RWPE1 (cell line): ENCODE measurements at regions not wholly inside any gene's neighbourhood (a gene's known extent, or its start where the extent isn't known, plus 50 kb on each side); places are given as distances from the start of the nearest gene placed in this dataset.
A peak's percentile ranks its signal among the peaks of the same experiment; 100 is the strongest.

Experiments
- CTCF ChIA-PET: fragments of 350-600 bp; sonication (Branson Sonifier 250); formaldehyde crosslinking; extraction: SDS; loops from one replicate; lab custom pipeline; 2021; lab: Yijun Ruan, JAX
- POLR2A ChIA-PET: fragments of 400-600 bp; formaldehyde crosslinking; extraction: SDS; loops from one replicate; lab custom pipeline; 2020; ENCODE audit warnings: antibody characterized with exemption; ENCODE audit not compliant: low non-redundant PET; lab: Yijun Ruan, JAX
- DNase-seq: peaks from one replicate; pipeline ENCODE4 v3.0.0; 2012; ENCODE audit warnings: low spot score
- H3K27ac ChIP-seq: fragments of 450-650 bp; 2 replicates; pipeline ENCODE4 v1.5.1; 2017
- CTCF ChIP-seq: fragments of 450-650 bp; conservative IDR thresholded peaks from 2 replicates; pipeline ENCODE4 v1.5.1; 2017; ENCODE audit warnings: low read depth, mild to moderate bottlenecking

- POLR2A ChIA-PET: no interaction called here
- CTCF ChIA-PET: interaction anchor here (0.6 to 0.7 kb wide), 2 partner anchors 42 to 107 kb away, joined by 3 read pairs; no protein-coding TSS in a partner anchor
These were observed 111.9 kb downstream of the FEM1C start for GRCh38 chr5:115432691-115433090.

GRCh38 chr5:115431116-115431515, 113.5 kb downstream of the FEM1C start:
- ChIA-PET POLR2A (interaction anchor here (0.8 kb wide), 1 partner anchor 113 kb away, joined by 3 read pairs; the partner anchor contains the start of gene FEM1C), CTCF (interaction anchor here (0.8 kb wide), 1 partner anchor 17 kb away, joined by 4 read pairs; no protein-coding TSS in a partner anchor)
- no peak for TF ChIP-seq CTCF
- DNase-seq: no peak
- H3K27ac ChIP-seq: no peak overlapping the region

More at GRCh38 chr5:115432691-115433090, 111.9 kb downstream of the FEM1C start:
- DNase-seq: no peak
- no peak overlapping the region for H3K27ac ChIP-seq
- no peak for TF ChIP-seq CTCF

- no peak overlapping the region for H3K27ac ChIP-seq
- POLR2A ChIA-PET: no interaction called here
- CTCF ChIA-PET: interaction anchor here (0.5 to 0.8 kb wide), 2 partner anchors 18 to 114 kb away, joined by 3 to 4 read pairs; no protein-coding TSS in a partner anchor
- TF ChIP-seq CTCF: no peak
- peak; percentile 57 for DNase-seq
These were observed 114.2 kb downstream of the FEM1C start for GRCh38 chr5:115430374-115430773.

GRCh38 chr5:115429345-115429940, 115.1 kb downstream of the FEM1C start:
- no peak for DNase-seq
- ChIA-PET POLR2A (no interaction called here), CTCF (no interaction called here)
- H3K27ac ChIP-seq: no peak overlapping the region
- TF ChIP-seq CTCF: no peak

- CTCF ChIA-PET: no interaction called here
- no peak for TF ChIP-seq CTCF
- POLR2A ChIA-PET: no interaction called here
- no peak overlapping the region for H3K27ac ChIP-seq
- DNase-seq: no peak
These were observed 115.9 kb downstream of the FEM1C start for GRCh38 chr5:115428676-115429075.

- DNase-seq: no peak
- POLR2A ChIA-PET: no interaction called here
- CTCF ChIA-PET: no interaction called here
- no peak overlapping the region for H3K27ac ChIP-seq
- no peak for TF ChIP-seq CTCF
These were observed 116.3 kb downstream of the FEM1C start for GRCh38 chr5:115428248-115428647.
